BE2C (cell line): ENCODE measurements at regions not wholly inside any gene's neighbourhood (a gene's known extent, or its start where the extent isn't known, plus 50 kb on each side); places are given as distances from the start of the nearest gene placed in this dataset.

ENCODE experiments used
- DNase-seq: peaks from one replicate; pipeline ENCODE4 v3.0.0-alpha.2; 2020
- H3K27me3 ChIP-seq: fragments of 250-450 bp; sonication (Bioruptor Pico); 2 replicates; pipeline ENCODE4 v1.5.1; 2020; ENCODE audit warnings: mild to moderate bottlenecking
- H3K36me3 ChIP-seq: fragments of 250-450 bp; sonication (Bioruptor Pico); 2 replicates; pipeline ENCODE4 v1.5.1; 2020; ENCODE audit warnings: mild to moderate bottlenecking
- H3K4me1 ChIP-seq: fragments of 250-450 bp; sonication (Bioruptor Pico); 2 replicates; pipeline ENCODE4 v1.5.1; 2020
- H3K4me3 ChIP-seq: 2 replicates; pipeline ENCODE4 v1.5.1; 2011; ENCODE audit warnings: low read depth, low read length
- H3K9me3 ChIP-seq: fragments of 250-450 bp; sonication (Bioruptor Pico); 2 replicates; pipeline ENCODE4 v1.5.1; 2020
- TF ChIP-seq, protein P1 (sequence below): IDR thresholded peaks from 2 replicates; pipeline ENCODE4 v1.5.1; 2012; ENCODE audit warnings: mild to moderate bottlenecking, low read depth, low read length

DNA sequence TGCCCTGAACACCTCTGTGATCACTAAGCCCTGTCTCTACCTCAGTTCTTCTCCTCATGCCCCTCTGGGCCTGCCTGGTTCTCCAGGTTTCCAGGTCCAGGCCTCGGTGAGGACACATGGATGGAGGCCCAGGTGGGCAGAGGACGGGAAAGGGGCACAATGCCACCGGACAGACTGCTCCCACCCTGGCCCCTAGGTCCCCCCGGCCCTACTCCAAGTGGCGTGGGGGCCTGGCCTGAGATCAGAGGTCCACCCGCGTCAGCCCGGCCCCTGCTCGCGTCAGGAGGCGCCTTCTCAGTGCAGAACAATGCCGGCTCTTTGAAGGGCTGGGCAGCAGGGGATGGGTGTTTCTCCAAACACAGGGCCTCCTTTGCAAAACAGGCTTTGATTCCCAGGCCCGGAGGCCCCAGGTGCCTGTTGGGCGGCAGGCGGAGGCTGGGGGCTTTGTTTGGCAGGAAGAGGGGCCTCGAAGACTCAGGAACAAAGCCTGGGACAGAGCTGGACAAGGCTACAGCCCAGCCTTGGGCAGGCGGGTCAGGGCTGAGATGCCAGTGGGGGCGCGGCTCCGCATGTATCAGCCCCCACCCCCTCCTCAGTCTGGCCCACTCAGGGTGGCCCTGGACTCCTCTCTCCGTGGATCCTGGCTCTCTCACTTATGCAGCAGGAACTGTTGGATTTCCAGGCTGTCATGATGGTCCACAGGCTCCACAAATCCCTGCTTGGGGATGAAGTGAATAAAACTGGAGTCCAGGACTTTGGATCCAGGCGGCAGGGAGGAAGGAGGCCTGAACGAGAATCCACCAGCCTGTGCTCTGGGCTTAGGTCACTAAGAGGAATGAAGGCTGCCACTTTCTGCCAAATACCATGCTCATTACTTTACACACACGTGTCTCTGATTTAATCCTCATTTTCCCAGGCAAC is 77.4 kb upstream of the SLC2A1 start:
- TF ChIP-seq, protein P1, sequence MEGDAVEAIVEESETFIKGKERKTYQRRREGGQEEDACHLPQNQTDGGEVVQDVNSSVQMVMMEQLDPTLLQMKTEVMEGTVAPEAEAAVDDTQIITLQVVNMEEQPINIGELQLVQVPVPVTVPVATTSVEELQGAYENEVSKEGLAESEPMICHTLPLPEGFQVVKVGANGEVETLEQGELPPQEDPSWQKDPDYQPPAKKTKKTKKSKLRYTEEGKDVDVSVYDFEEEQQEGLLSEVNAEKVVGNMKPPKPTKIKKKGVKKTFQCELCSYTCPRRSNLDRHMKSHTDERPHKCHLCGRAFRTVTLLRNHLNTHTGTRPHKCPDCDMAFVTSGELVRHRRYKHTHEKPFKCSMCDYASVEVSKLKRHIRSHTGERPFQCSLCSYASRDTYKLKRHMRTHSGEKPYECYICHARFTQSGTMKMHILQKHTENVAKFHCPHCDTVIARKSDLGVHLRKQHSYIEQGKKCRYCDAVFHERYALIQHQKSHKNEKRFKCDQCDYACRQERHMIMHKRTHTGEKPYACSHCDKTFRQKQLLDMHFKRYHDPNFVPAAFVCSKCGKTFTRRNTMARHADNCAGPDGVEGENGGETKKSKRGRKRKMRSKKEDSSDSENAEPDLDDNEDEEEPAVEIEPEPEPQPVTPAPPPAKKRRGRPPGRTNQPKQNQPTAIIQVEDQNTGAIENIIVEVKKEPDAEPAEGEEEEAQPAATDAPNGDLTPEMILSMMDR, result no peak
- DNase-seq, result no peak
- Histone ChIP-seq H3K27me3 (no peaks in the 10 kb centered on the region), H3K4me1 (no peaks in the 10 kb centered on the region), H3K4me3 (no peak overlapping the region), H3K9me3 (no peaks in the 10 kb centered on the region), H3K36me3 (no peaks in the 10 kb centered on the region)

DNA sequence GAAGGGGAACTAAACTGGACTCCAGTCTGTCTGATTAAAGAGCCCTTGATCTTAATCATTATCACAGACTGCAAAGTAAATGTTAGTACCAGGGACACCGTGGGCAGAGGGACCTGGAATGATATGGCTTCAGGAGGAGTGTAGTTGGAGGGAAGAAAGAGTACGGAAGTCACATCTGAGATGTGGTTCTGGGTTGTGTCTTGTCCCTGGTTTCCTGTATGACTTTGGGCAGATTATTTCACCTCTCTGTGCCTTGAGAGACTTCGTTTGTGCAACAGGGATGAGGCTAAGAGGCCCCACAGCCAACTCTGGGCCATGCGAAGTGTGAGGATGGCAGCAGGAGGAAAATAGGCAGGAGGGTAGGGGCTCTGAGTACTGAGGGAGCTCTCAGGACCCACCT is 76.1 kb upstream of the SLC2A1 start:
- TF ChIP-seq, protein P1, result no peak
- Histone ChIP-seq H3K27me3 (no peaks in the 10 kb centered on the region), H3K4me3 (no peak overlapping the region), H3K9me3 (no peaks in the 10 kb centered on the region), H3K36me3 (no peaks in the 10 kb centered on the region), H3K4me1 (no peaks in the 10 kb centered on the region)
- DNase-seq, result no peak

DNA sequence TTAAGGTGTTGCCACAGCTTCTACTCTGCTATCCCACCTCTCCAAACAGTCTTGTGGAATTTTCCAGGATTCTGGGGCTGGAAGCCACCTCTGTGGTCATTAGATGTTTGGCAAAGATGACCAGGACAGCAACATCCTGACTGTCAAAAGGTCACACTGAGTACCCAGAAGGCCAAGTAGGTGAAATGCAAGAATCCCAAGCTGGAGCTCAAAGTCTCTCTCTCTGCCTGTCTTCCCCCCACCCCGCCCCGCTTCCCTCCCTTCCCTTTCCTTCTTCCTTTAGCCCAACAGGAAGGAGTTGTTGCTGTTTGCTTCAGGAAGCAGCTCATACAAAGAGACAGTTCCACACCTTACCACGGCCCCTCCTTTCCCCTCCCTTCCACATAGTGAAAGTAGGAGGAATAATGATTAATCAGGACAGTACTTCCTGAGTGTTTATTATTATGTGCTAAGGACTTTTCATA is 75.6 kb upstream of the SLC2A1 start:
- no peaks in the 10 kb centered on the region for H3K9me3 ChIP-seq
- no peaks in the 10 kb centered on the region for H3K4me1 ChIP-seq

DNA sequence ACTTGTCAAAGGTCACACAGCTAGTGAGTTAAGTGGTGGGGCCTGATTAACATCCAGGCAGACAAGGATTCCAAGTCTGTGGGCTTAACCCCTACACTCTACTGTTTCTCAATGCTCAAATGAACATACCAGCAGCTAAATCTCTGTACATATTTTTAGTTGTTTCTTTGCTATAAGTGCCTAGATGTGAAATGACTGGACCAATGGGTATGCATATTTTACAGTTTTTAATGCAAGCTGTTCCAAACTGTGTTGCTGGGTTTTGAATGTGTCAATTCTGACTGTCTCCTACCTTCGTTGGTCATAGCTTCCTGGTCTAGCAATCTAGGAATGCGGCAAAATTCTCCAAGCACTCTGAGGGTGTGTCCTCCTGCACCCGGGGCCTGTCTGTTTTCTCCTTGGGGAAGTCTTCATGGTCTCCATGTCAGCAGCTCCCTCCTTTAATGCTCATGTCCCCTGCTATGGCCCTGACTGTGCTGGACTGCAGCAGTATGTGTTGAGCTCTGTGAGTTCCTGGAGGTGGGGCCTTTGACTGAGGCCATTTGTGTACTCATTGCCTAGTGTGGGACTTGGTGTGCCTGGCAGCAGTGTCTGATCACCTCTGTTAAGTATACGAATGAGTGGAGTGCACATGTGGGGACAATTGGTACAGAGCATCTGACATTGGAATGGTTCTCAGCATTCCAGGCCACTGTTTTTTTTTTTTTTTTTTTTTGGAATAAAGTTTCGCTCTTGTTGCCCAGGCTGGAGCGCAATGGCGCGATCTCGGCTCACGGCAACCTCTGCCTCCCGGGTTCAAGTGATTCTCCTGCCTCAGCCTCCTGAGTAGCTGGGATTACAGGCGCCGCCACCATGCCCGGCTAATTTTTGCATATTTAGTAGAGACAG is 72.9 kb upstream of the SLC2A1 start:
- TF ChIP-seq, protein P1, result no peak

More for the DNA sequence above, 75.6 kb upstream of the SLC2A1 start:
- TF ChIP-seq, protein P1, result no peak
- Histone ChIP-seq H3K27me3 (no peaks in the 10 kb centered on the region), H3K4me3 (no peak overlapping the region), H3K36me3 (no peaks in the 10 kb centered on the region)
- no peak for DNase-seq

DNA sequence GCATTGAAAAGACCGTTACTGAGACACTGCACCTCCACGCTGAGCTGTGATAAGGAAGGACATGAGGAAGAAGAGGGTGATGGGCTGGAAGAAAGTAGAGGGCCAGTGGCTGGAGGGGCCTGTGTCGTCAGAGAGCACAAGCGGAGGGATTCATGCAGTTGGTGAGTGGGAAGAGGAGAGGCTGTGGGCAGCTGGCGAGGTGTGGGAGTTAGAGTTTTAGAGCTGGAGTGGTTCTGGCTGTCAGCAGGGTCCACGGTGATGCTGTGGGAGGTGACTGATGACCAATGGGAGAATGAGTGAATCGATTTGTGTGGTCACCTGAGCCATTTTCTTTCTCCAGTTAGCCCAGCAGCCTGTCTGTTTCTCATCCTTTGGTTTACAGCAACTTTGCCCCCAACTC is 66.2 kb upstream of the SLC2A1 start:
- DNase-seq, result no peak
- Histone ChIP-seq H3K36me3 (no peaks in the 10 kb centered on the region), H3K27me3 (no peaks in the 10 kb centered on the region), H3K4me3 (no peak overlapping the region), H3K4me1 (no peaks in the 10 kb centered on the region), H3K9me3 (no peaks in the 10 kb centered on the region)
- TF ChIP-seq, protein P1, result no peak

More for the DNA sequence above, 72.9 kb upstream of the SLC2A1 start:
- DNase-seq, result no peak
- no peak overlapping the region for H3K4me3 ChIP-seq
- no peaks in the 10 kb centered on the region for H3K36me3 ChIP-seq
- no peaks in the 10 kb centered on the region for H3K27me3 ChIP-seq
- no peaks in the 10 kb centered on the region for H3K9me3 ChIP-seq
- no peaks in the 10 kb centered on the region for H3K4me1 ChIP-seq
